GM12891 (cell line): ENCODE measurements at regions not wholly inside any gene's neighbourhood (a gene's known extent, or its start where the extent isn't known, plus 50 kb on each side); places are given as distances from the start of the nearest gene placed in this dataset.

Experiments
- DNase-seq: peaks from one replicate; pipeline ENCODE4 v3.0.0; 2011; ENCODE audit warnings: low spot score; ENCODE audit not compliant: insufficient read length
- FAIRE-seq: peaks from 2 replicates; lab custom pipeline; 2011; peaks lifted over from hg19 to GRCh38; lab: Jason Lieb, UNC
- PAX5 ChIP-seq: IDR thresholded peaks from 2 replicates; pipeline ENCODE4 v1.6.1; 2011; ENCODE audit warnings: low read length, moderate library complexity, mild to moderate bottlenecking; ENCODE audit not compliant: insufficient read depth, severe bottlenecking
- POLR2A ChIP-seq: IDR thresholded peaks from 2 replicates; pipeline ENCODE4 v1.6.1; 2011; ENCODE audit warnings: low read depth, low read length, control low read depth
- POLR2AphosphoS5 ChIP-seq: IDR thresholded peaks from 2 replicates; pipeline ENCODE4 v1.6.1; 2011; ENCODE audit warnings: low read depth, low read length, control low read depth
- POU2F2 ChIP-seq: IDR thresholded peaks from 2 replicates; pipeline ENCODE4 v1.6.1; 2011; ENCODE audit warnings: low read depth, mild to moderate bottlenecking, control low read depth, low read length, moderate library complexity
- SPI1 ChIP-seq: IDR thresholded peaks from 2 replicates; pipeline ENCODE4 v1.6.1; 2011; ENCODE audit warnings: low read depth, low read length, control low read depth
- TAF1 ChIP-seq: IDR thresholded peaks from 2 replicates; pipeline ENCODE4 v1.6.1; 2011; ENCODE audit warnings: low read depth, low read length, control low read depth

DNA sequence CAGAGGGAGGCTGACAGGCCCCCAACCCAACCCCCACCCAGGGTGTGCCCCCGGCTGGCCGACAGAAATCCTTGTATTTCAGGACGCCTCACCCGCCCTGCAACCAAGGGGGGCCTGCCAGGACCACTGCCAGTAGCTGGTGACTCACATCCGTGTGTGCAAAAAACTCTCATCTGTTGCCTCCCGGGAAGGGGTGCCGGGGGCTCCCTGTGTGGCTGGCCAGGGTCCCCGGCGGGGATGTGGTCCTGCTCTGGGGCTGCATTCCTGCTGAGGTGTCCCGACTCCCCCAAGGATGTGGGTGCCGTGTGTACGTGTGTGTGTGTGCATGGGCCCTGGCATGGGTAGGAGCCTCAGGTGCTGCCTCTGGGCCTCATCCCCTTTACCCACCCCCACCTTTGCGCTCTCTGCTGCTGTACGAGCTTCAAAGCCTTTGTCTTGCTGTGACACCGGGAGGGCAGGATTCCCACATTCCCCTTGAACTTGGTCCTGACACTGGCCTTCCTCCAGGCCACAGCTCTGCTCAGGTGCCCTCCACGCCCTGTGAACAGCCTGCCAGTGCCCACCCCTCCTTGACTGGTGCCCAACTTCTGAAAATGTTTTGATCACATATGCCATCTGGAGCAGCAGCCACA lies 226.3 kb upstream of the HDAC4 start:
- TF ChIP-seq PAX5 (no peak), SPI1 (no peak), POU2F2 (no peak), POLR2A (no peak), TAF1 (no peak), POLR2AphosphoS5 (no peak)
- no peak for DNase-seq
- FAIRE-seq, result no peak

DNA sequence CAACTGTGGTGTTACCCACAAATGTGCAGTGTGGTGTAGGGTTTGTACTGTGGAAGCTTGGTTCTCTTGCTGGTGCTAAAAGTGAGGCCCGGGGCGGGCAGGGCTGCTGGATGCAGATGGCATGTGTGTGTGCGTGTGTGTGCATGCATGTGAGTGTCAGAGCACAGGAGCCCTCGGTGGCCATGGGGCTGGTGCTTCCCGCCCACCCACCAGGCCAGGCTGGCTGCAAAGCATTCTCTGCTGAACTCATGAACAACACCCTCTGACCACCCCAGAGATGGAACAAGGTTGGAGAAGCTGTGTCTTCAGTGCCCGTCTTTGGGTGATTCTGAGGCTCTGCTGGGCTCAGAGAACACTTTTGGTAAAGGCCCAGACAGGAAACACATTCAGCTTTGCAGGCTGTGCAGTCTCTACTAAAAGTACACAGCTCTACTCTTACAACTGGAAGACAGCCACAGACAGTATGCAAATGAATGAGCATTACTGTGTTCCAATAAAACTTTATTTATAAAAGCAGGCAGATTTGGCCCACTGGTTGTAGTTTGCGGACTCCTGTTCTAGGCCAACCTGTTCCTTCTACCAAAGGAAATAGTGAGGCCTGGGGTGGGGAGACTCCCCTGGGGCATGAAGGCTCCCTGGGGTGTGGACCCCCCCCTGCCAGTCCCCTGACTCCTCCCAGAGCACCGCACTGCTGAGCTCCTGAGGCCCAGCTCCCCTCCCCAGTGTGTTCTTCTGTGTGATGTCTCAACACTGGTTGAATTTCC lies 225.3 kb upstream of the HDAC4 start:
- no peak for TF ChIP-seq POU2F2
- FAIRE-seq, result no peak
- DNase-seq, result no peak

DNA sequence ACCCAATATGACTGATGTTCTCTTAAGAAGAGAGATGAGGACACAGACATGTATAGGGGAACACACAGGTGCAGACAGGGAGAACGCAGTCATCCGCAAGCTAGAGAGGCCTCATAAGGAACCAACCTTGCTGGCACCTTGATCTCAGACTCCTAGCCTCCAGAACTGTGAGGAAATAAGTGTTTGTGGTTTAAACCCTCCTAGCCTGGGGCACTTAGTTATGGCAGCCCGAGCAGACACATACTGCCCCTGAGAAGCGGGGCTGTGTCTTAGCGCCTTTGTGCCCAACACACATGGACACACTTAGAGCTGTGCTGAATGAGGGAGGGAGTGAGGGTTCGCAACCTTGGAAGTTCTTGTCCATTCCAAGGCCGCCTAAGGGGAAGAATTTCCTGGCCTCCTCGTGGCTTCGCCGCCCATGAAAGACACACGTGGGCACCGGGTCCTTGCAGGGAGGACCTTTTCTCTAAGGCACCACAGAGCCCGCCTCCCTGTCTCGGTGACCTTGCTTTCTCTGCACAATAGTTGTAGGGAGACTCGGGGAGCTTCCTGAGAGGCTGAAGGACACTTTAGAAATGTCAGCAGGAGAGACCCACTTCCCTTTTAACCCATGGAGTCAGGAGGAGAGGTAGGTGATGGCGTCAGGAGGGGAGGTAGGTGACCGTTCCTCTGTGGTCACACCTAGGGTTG lies 224.5 kb upstream of the HDAC4 start:
- TF ChIP-seq POU2F2 (no peak), SPI1 (no peak), POLR2AphosphoS5 (no peak), PAX5 (no peak), POLR2A (no peak), TAF1 (no peak)

DNA sequence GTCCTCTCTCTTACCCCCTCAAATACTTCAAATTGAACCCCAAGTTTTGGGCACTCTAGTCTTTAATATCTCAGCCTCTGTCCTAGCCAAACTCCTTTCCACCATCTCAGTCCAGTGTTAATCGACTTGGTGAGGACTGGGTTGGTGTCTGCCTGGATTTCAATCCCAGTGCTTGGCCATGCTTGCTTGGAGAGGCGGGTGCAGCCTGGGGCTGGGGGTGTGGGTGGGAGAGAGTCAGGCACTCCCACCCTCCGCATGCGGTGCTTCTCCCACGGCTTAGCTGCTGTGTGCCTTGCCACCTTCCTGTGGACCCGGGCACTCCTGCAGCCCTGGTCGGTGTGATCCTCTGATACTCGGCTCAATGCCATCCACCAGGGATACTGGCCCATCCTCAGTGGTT lies 220.8 kb upstream of the HDAC4 start:
- no peak for TF ChIP-seq SPI1
- no peak for TF ChIP-seq TAF1
- TF ChIP-seq PAX5, result no peak
- TF ChIP-seq POLR2A, result no peak
- no peak for TF ChIP-seq POLR2AphosphoS5
- no peak for TF ChIP-seq POU2F2
- no peak for DNase-seq
- FAIRE-seq, result no peak

More for the DNA sequence above, 224.5 kb upstream of the HDAC4 start:
- FAIRE-seq, result no peak
- DNase-seq, result no peak

DNA sequence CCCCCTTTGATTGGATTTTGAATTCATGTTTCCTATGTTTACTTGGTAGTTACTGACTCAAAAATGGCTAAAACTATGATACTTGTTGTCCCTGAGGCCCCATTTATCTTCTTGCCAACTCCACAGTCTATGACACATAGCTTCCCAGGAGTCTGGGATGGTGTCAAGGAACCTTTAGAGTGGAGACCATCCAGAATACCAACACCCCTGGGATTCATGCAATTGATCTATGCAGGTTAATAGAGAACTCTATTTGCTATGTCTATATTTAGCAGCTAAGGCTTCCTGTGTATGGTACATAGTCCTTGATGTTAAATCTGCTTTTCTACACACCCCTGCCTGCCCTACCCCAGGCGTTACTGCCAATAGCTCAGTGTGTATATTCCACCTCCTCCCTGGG lies 218.5 kb upstream of the HDAC4 start:
- DNase-seq (no peak), FAIRE-seq (no peak)
- TF ChIP-seq PAX5, result no peak
- no peak for TF ChIP-seq POLR2AphosphoS5
- no peak for TF ChIP-seq TAF1
- no peak for TF ChIP-seq POU2F2
- TF ChIP-seq POLR2A, result no peak

DNA sequence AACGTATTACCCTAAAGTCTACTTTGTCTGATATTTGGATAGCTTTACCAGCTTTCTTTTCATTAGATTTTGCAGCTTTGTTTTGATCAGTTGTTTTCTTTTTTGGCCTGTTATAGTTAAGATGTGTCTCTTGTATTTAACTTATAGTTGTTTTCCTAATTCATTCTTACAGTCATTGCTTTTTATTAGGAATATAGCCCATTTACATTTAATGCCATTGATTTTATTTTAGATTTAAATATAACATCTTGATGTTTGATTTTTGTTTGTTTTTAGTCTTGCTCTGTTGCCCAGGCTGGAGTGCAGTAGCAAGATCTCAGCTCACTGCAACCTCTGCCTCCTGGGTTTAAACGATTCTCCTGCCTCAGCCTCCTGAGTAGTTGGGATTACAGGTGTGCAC lies 215.9 kb upstream of the HDAC4 start:
- no peak for FAIRE-seq
- DNase-seq, result no peak
- TF ChIP-seq PAX5 (no peak), POLR2A (no peak), POU2F2 (no peak), POLR2AphosphoS5 (no peak), SPI1 (no peak), TAF1 (no peak)

DNA sequence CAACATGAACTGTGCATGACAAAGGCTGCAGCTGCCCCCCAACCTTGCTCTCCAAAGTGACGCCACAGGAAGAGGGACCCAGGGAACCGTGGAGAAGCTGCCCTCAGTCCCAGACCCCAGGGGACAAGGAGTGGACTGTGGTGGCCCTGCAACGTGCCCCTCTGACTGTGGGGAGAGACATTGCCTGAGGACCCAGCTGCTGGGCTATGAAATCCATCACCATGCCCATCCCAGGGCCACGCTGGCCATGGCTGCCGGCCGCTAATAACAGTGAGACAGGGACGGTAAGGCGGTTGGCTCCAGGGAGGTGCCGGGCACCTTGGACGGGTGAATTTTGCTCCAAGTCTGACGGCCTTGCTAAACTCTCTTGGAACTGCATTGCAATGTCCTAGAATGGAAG lies 211.3 kb upstream of the HDAC4 start:
- no peak for FAIRE-seq
- no peak for TF ChIP-seq TAF1
- no peak for DNase-seq

DNA sequence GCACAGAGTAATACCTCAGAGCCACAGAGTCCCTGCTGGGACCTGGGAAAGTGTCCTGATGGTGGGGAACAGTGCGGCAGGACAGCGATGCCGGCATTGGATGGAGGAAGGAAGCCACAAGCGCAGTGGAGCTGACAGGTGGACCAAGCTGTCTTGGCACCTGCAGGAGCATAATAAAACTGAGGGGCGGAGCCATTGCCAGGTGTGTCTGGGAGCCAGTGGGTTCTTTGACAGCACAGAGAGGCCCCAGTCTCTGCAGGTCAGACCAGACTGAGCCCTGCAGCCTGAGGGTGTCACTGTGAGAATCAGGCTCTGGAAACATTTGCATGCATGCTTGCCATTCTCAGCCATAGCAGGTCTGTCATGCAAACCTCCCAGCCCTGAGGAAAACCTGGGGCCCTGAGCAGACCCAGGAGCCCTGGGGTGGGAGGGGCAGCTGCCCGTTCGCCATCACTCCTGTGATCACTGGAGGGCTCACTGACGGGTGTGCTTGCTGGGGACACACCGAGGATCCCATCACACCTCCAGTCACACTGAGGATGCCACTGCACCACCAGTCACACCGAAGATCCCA lies 210.5 kb upstream of the HDAC4 start:
- no peak for DNase-seq
- TF ChIP-seq POLR2A (no peak), SPI1 (no peak), PAX5 (no peak), TAF1 (no peak), POLR2AphosphoS5 (no peak), POU2F2 (no peak)
- FAIRE-seq, result no peak

DNA sequence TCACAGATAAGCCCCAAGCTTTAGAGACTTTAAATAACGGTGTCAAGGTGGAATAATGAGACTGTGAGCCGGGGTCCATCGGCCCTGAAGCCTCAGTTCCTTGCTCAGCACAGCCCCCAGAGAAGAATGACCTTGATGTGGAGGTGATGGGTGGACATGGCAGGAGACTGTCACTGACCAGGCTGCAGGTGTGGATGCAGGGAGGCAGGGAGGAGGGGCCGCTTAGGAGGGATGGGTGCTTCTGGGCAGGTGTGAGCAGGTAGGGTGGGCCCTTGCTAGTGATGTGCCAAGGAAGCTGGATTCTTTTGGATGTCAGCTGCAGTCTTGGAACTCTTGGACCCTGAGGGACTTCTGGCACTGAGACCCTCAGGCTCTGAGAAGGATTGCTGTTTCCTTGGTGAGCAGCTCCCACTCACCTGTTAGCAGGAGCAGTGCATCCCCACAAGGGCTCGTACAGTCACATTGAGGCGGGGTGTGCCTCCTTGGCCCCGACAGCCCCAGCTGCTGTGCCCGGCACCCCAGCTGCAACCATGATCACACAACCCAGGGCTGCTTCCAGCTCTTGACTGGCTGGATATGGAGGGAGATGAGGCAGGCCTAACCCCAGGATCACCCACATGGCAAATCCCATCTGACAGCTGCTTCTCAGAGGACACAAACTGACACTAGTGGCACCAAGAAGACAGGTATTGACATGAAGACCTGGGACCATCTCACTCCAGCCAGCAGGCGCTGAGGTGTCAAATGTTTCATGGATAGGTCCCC lies 209.8 kb upstream of the HDAC4 start:
- no peak for TF ChIP-seq POU2F2
- no peak for TF ChIP-seq TAF1
- TF ChIP-seq PAX5, result no peak
- no peak for TF ChIP-seq POLR2AphosphoS5
- TF ChIP-seq POLR2A, result no peak
- no peak for TF ChIP-seq SPI1
- DNase-seq, result no peak
- no peak for FAIRE-seq

DNA sequence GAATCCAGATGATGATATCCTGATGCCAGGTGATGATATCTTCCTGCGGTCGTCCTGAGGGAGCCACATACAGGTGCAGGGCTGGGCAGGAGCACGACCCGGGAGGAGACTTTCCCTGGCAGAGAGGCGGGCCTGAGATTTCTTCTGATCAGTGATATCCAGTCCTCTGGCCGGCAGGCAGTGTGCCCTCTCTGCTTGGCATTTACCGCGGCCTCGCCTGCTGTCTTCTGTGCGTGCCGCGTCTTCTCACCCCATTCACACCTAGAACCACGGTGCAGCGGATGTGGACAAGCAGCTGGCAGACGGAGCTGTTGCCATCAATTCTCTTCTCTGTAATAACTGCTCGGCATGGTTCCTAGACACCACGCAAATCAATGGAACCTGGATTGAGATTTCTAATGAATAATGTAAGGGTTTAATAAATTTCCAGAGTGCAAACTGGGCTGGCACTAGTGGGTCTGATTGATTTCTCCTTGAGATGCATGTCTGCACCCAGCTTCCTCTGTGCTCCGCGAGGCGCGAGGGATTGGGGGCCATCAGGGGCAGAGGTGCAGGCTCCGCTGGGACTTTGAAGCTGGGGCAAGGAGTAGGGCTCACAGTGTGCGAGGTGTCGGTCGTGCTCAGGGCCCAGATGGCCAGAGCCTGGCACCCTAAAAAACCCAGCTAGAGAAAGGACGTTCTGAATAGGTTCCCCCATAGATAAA lies 208.9 kb upstream of the HDAC4 start:
- TF ChIP-seq TAF1 (no peak), PAX5 (no peak), POU2F2 (no peak), POLR2AphosphoS5 (no peak), SPI1 (no peak), POLR2A (no peak)

More for the DNA sequence above, 208.9 kb upstream of the HDAC4 start:
- DNase-seq, result no peak
- FAIRE-seq, result no peak
